Adrenal gland (tissue), 9 donors: ENCODE measurements at regions not wholly inside any gene's neighbourhood (a gene's known extent, or its start where the extent isn't known, plus 50 kb on each side); places are given as distances from the start of the nearest gene placed in this dataset.

ENCODE experiments used
- DNase-seq, 7 donors: peaks; one replicate each; pipeline ENCODE4 v3.0.0-alpha.2; 2019 to 2020
- H3K27ac ChIP-seq, 5 donors: fragments of 200-600 bp; sonication (generic) in 4 of 5; 1 replicate in 3 of 5; 2 replicates in 2 of 5; pipeline versions ENCODE4 v1.5.1 to v1.8.0; 2016 to 2020; ENCODE audit warnings: mild to moderate bottlenecking in 1 of 5
- H3K27me3 ChIP-seq: fragments of 200-600 bp; 2 replicates; pipeline ENCODE4 v1.8.0; 2021
- H3K36me3 ChIP-seq, 2 donors: fragments of 200-600 bp; replicated peaks in 1 of 2; 1 replicate in 1 of 2; 2 replicates in 1 of 2; pipeline versions ENCODE4 v1.5.1 to v1.8.0; 2018 to 2022
- H3K4me1 ChIP-seq, 2 donors: fragments of 200-600 bp; replicated peaks in 1 of 2; 1 replicate in 1 of 2; 2 replicates in 1 of 2; pipeline versions ENCODE4 v1.5.1 to v1.8.0; 2018 to 2021
- H3K4me3 ChIP-seq, 4 donors: fragments of 200-600 bp; sonication (generic) in 3 of 4; one replicate each; pipeline ENCODE4 v1.5.1; 2016 to 2018
- H3K9me3 ChIP-seq, 3 donors: fragments of 200-600 bp; sonication (generic) in 1 of 3; replicated peaks in 1 of 3; 1 replicate in 2 of 3; 2 replicates in 1 of 3; pipeline versions ENCODE4 v1.5.1 to v1.8.0; 2016 to 2021
- CTCF ChIP-seq, 6 experiments: fragments of 450-650 bp in 4 of 6; fragments of 200-600 bp in 2 of 6; sonication (generic) in 1 of 6; IDR thresholded peaks; 1 replicate in 5 of 6; 2 replicates in 1 of 6; pipeline versions ENCODE4 v1.5.1 to v1.8.0; 2016 to 2021; ENCODE audit warnings: antibody characterized with exemption in 6 of 6, mild to moderate bottlenecking in 2 of 6, moderate library complexity in 1 of 6
- POLR2A ChIP-seq, 2 donors: fragments of 450-650 bp; IDR thresholded peaks; one replicate each; pipeline ENCODE4 v1.6.1; 2017; ENCODE audit warnings: antibody characterized with exemption in 2 of 2, mild to moderate bottlenecking in 2 of 2, moderate library complexity in 1 of 2
- WGBS, 4 donors: extraction: QIAGEN DNeasy Blood & Tissue Kit in 2 of 4; methylation state at CpG; one replicate each; pipeline versions ENCODE4 v1.1.5 to v1.1.7; 2013 to 2017; 5-methylcytosine and 5-hydroxymethylcytosine counted together
- intact Hi-C, 2 donors: fragments of 100-400 bp; cut with DNase I; formaldehyde crosslinking; loops; one replicate each; pipeline versions ENCODE4 v1.14.1 to v1.15.0; 2022 to 2023
- donor health status: healthy with polysubstance abuse.
- donor health status: Bipolar disorder and iron deficiency.
- donor health status: DM: yes; HTN: yes; CAD: no.
- donor health status: DM: no; HTN: no; CAD: no.
- donor health status: DM: no; HTN: no; CAD: no.

- TF ChIP-seq POLR2A (IDR thresholded peaks at IDR 0.05) (no peak), CTCF (IDR thresholded peaks at IDR 0.05) (no peak)
- no peak for DNase-seq
- no peaks in the 10 kb centered on the region for H3K9me3 ChIP-seq
- H3K4me1 ChIP-seq, result no peaks in the 10 kb centered on the region
- no peaks in the 10 kb centered on the region for H3K36me3 ChIP-seq
- no peak overlapping the region for H3K4me3 ChIP-seq
- no peaks in the 10 kb centered on the region for H3K27me3 ChIP-seq
- intact Hi-C loops, result no loop called here
- no peak overlapping the region for H3K27ac ChIP-seq
- 58 to 77% (median 63%) methylated on average over 4 of the region's 4 CpGs for WGBS, 4 donors
Observed at GRCh38 chr18:70507970-70508369, 219.1 kb downstream of the SOCS6 start.

- intact Hi-C loops, result no loop called here
- H3K36me3 ChIP-seq, result no peaks in the 10 kb centered on the region
- H3K27ac ChIP-seq, result no peak overlapping the region
- TF ChIP-seq CTCF (IDR thresholded peaks at IDR 0.05) (no peak), POLR2A (IDR thresholded peaks at IDR 0.05) (no peak)
- no peaks in the 10 kb centered on the region for H3K9me3 ChIP-seq
- no peak overlapping the region for H3K4me3 ChIP-seq
- no peaks in the 10 kb centered on the region for H3K27me3 ChIP-seq
- DNase-seq, result no peak
- WGBS, 4 donors, result 53 to 64% (median 59%) methylated on average over 4 of the region's 4 CpGs
- H3K4me1 ChIP-seq, result no peaks in the 10 kb centered on the region
Observed at GRCh38 chr18:70506511-70506910, 217.7 kb downstream of the SOCS6 start.

GRCh38 chr18:70503060-70503459, 214.2 kb downstream of the SOCS6 start:
- intact Hi-C loops, result no loop called here

GRCh38 chr18:70501358-70501757, 212.5 kb downstream of the SOCS6 start:
- H3K9me3 ChIP-seq, result no peaks in the 10 kb centered on the region
- H3K27me3 ChIP-seq, result no peaks in the 10 kb centered on the region
- H3K4me1 ChIP-seq, result no peaks in the 10 kb centered on the region
- DNase-seq, result no peak
- H3K4me3 ChIP-seq, result no peak overlapping the region
- no peak for TF ChIP-seq CTCF (IDR thresholded peaks at IDR 0.05)
- no peak for TF ChIP-seq POLR2A (IDR thresholded peaks at IDR 0.05)
- no peak overlapping the region for H3K27ac ChIP-seq
- intact Hi-C loops, result no loop called here
- WGBS, 4 donors, result 50 to 61% (median 54%) methylated on average over 4 of the region's 4 CpGs
- H3K36me3 ChIP-seq, result no peaks in the 10 kb centered on the region

More at GRCh38 chr18:70503060-70503459, 214.2 kb downstream of the SOCS6 start:
- Histone ChIP-seq H3K27me3 (no peaks in the 10 kb centered on the region), H3K36me3 (no peaks in the 10 kb centered on the region), H3K4me1 (no peaks in the 10 kb centered on the region), H3K4me3 (no peak overlapping the region), H3K27ac (no peak overlapping the region), H3K9me3 (no peaks in the 10 kb centered on the region)
- no peak for TF ChIP-seq CTCF (IDR thresholded peaks at IDR 0.05)
- no peak for TF ChIP-seq POLR2A (IDR thresholded peaks at IDR 0.05)
- DNase-seq, result no peak
- 78 to 93% (median 87%) methylated on average over 1 of the region's 1 CpG for WGBS, 4 donors
